ENCODE measurements at regions not wholly inside any gene's neighbourhood (a gene's known extent, or its start where the extent isn't known, plus 50 kb on each side); places are given as distances from the start of the nearest gene placed in this dataset.

- Histone ChIP-seq H3K27me3 (peaks cover 0 to 34% of the 10 kb centered on the region in 2 donors), H3K36me3 (no peaks in the 10 kb centered on the region), H3K4me1 (no peaks in the 10 kb centered on the region), H3K4me3 (no peak overlapping the region), H3K27ac (no peak overlapping the region), H3K9me3 (peaks cover 0 to 7% (median 0%) of the 10 kb centered on the region in 3 donors)
- no peak for DNase-seq
- no peak for TF ChIP-seq CTCF (IDR thresholded peaks at IDR 0.05)
- intact Hi-C loops (cut with DNase I; ENCODE audit: low total_unique reads): no loop called here
These were observed 209.0 kb upstream of the MVB12B start for GRCh38 chr9:126117631-126118030.

- DNase-seq: no peak
- intact Hi-C loops (cut with DNase I; ENCODE audit: low total_unique reads): no loop called here
- TF ChIP-seq CTCF (IDR thresholded peaks at IDR 0.05): no peak
- Histone ChIP-seq H3K27me3 (peaks cover 0 to 42% of the 10 kb centered on the region in 2 donors), H3K4me3 (no peak overlapping the region), H3K27ac (no peak overlapping the region), H3K4me1 (no peaks in the 10 kb centered on the region), H3K36me3 (no peaks in the 10 kb centered on the region), H3K9me3 (peaks cover 0 to 7% (median 0%) of the 10 kb centered on the region in 3 donors)
These were observed 206.9 kb upstream of the MVB12B start for GRCh38 chr9:126119731-126120130.

GRCh38 chr9:126122901-126123616, 203.6 kb upstream of the MVB12B start:
- H3K4me1 ChIP-seq: no peaks in the 10 kb centered on the region
- peaks cover 0 to 7% (median 0%) of the 10 kb centered on the region in 3 donors for H3K9me3 ChIP-seq
- peaks cover 0 to 46% of the 10 kb centered on the region in 2 donors for H3K27me3 ChIP-seq
- TF ChIP-seq CTCF (IDR thresholded peaks at IDR 0.05): no peak
- no peaks in the 10 kb centered on the region for H3K36me3 ChIP-seq
- H3K4me3 ChIP-seq: no peak overlapping the region
- intact Hi-C loops (cut with DNase I; ENCODE audit: low total_unique reads): no loop called here
- no peak overlapping the region for H3K27ac ChIP-seq
- DNase-seq: no peak

GRCh38 chr9:126123927-126124326, 202.7 kb upstream of the MVB12B start:
- no peak overlapping the region for H3K27ac ChIP-seq
- no peak for TF ChIP-seq CTCF (IDR thresholded peaks at IDR 0.05)
- DNase-seq: no peak
- H3K27me3 ChIP-seq: peaks cover 0 to 54% of the 10 kb centered on the region in 2 donors
- no peaks in the 10 kb centered on the region for H3K36me3 ChIP-seq
- intact Hi-C loops (cut with DNase I; ENCODE audit: low total_unique reads): no loop called here
- no peak overlapping the region for H3K4me3 ChIP-seq
- H3K9me3 ChIP-seq: peaks cover 0 to 7% (median 0%) of the 10 kb centered on the region in 3 donors
- H3K4me1 ChIP-seq: no peaks in the 10 kb centered on the region

- H3K4me3 ChIP-seq: no peak overlapping the region
- no peak for TF ChIP-seq CTCF (IDR thresholded peaks at IDR 0.05)
- no peaks in the 10 kb centered on the region for H3K4me1 ChIP-seq
- no peaks in the 10 kb centered on the region for H3K36me3 ChIP-seq
- intact Hi-C loops (cut with DNase I; ENCODE audit: low total_unique reads): no loop called here
- H3K9me3 ChIP-seq: peaks cover 0 to 7% (median 0%) of the 10 kb centered on the region in 3 donors
- no peak for DNase-seq
- no peak overlapping the region for H3K27ac ChIP-seq
- peaks cover 0 to 56% of the 10 kb centered on the region in 2 donors for H3K27me3 ChIP-seq
These were observed 201.5 kb upstream of the MVB12B start for GRCh38 chr9:126125177-126125576.

Data from tibial artery (tissue), 4 donors.